ENCODE measurements at regions not wholly inside any gene's neighbourhood (a gene's known extent, or its start where the extent isn't known, plus 50 kb on each side); places are given as distances from the start of the nearest gene placed in this dataset.

DNA sequence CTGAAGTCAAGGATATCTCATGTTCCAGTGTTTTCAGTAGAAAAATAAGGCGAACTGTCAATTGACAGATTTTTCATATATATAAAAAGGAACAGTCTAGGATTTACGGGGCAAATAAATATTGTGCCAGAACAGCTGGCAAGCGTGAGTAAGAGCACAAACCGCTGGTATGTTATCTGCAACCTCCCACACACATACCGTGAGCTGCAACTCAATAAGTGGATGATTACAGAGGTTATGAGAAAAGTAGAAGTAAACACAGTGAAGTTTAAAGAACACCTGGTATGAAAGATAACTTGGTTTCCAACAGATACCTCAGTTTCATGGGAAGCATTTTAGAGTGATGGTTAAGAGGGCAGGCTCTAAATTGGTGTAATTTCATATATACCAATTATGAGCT is 733.4 kb downstream of the TUSC7 start:
- DNase-seq (ENCODE audit: low read depth): no peak
- TF ChIP-seq MYC (IDR thresholded peaks at IDR 0.05; ENCODE audit: low read depth, low read length): no peak
- no peak for TF ChIP-seq MAX (IDR thresholded peaks at IDR 0.05; ENCODE audit: low read depth, low read length)
- TF ChIP-seq, protein P1, sequence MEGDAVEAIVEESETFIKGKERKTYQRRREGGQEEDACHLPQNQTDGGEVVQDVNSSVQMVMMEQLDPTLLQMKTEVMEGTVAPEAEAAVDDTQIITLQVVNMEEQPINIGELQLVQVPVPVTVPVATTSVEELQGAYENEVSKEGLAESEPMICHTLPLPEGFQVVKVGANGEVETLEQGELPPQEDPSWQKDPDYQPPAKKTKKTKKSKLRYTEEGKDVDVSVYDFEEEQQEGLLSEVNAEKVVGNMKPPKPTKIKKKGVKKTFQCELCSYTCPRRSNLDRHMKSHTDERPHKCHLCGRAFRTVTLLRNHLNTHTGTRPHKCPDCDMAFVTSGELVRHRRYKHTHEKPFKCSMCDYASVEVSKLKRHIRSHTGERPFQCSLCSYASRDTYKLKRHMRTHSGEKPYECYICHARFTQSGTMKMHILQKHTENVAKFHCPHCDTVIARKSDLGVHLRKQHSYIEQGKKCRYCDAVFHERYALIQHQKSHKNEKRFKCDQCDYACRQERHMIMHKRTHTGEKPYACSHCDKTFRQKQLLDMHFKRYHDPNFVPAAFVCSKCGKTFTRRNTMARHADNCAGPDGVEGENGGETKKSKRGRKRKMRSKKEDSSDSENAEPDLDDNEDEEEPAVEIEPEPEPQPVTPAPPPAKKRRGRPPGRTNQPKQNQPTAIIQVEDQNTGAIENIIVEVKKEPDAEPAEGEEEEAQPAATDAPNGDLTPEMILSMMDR (IDR thresholded peaks at IDR 0.05; ENCODE audit: low read depth, low read length): no peak
- no peak for TF ChIP-seq POLR2A (IDR thresholded peaks at IDR 0.05; ENCODE audit: extremely low read depth, insufficient read length)
- H3K4me3 ChIP-seq (ENCODE audit: low read depth, low read length): no peak overlapping the region

DNA sequence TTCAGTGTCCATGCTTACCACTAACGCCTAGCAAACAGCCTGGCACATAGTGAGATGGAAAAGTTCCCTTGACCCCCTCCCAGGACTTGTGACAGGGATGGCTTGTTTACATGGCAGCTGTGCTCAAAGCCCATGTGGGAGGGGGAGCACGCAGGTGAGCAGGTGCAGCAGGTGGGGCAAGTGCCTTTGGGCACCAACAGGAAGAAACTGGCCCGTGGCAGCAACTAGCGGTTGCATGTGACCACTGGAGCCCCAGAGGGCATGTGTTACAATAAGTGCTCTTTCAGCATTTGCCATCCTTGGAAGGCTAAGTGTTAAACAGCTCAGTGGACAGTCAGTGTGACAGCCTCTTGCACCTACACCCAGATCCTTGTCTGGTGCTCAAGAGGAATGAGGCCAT is 734.6 kb downstream of the TUSC7 start:
- H3K4me3 ChIP-seq (ENCODE audit: low read depth, low read length): no peak overlapping the region
- DNase-seq (ENCODE audit: low read depth): no peak
- no peak for TF ChIP-seq MAX (IDR thresholded peaks at IDR 0.05; ENCODE audit: low read depth, low read length)
- TF ChIP-seq, protein P1 (IDR thresholded peaks at IDR 0.05; ENCODE audit: low read depth, low read length): no peak
- TF ChIP-seq POLR2A (IDR thresholded peaks at IDR 0.05; ENCODE audit: extremely low read depth, insufficient read length): no peak
- TF ChIP-seq MYC (IDR thresholded peaks at IDR 0.05; ENCODE audit: low read depth, low read length): no peak

DNA sequence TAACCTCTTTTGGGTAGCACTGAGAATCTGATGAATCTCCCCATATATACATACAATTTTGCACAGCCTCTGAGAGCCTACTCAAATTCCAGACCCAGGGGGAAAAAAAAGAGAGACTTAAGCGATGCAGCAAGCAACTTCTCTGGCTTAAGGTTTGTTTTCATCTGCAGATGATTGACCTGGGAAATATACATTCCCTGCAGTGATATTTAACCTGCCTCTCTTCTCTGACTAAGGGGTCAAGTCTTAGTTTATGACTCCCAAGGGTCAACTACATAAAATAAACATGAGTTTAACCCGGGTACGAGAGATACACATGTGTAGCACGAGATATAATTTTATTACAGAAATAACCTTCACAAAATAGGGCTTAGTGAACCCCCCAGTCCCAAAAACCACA is 737.8 kb downstream of the TUSC7 start:
- TF ChIP-seq POLR2A (IDR thresholded peaks at IDR 0.05; ENCODE audit: extremely low read depth, insufficient read length) (no peak), MYC (IDR thresholded peaks at IDR 0.05; ENCODE audit: low read depth, low read length) (no peak), MAX (IDR thresholded peaks at IDR 0.05; ENCODE audit: low read depth, low read length) (no peak)
- TF ChIP-seq, protein P1 (IDR thresholded peaks at IDR 0.05; ENCODE audit: low read depth, low read length): no peak
- H3K4me3 ChIP-seq (ENCODE audit: low read depth, low read length): no peak overlapping the region
- no peak for DNase-seq (ENCODE audit: low read depth)

- TF ChIP-seq, protein P1 (IDR thresholded peaks at IDR 0.05; ENCODE audit: low read depth, low read length): no peak
- TF ChIP-seq POLR2A (IDR thresholded peaks at IDR 0.05; ENCODE audit: extremely low read depth, insufficient read length): no peak
- no peak for TF ChIP-seq MAX (IDR thresholded peaks at IDR 0.05; ENCODE audit: low read depth, low read length)
- TF ChIP-seq MYC (IDR thresholded peaks at IDR 0.05; ENCODE audit: low read depth, low read length): no peak
- H3K4me3 ChIP-seq (ENCODE audit: low read depth, low read length): no peak overlapping the region
- DNase-seq (ENCODE audit: low read depth): no peak
These were observed 740.4 kb downstream of the TUSC7 start for GRCh38 chr3:117450026-117450425.

- TF ChIP-seq MAX (IDR thresholded peaks at IDR 0.05; ENCODE audit: low read depth, low read length) (no peak), POLR2A (IDR thresholded peaks at IDR 0.05; ENCODE audit: extremely low read depth, insufficient read length) (no peak), MYC (IDR thresholded peaks at IDR 0.05; ENCODE audit: low read depth, low read length) (no peak)
- TF ChIP-seq, protein P1 (IDR thresholded peaks at IDR 0.05; ENCODE audit: low read depth, low read length): no peak
- no peak for DNase-seq (ENCODE audit: low read depth)
- no peak overlapping the region for H3K4me3 ChIP-seq (ENCODE audit: low read depth, low read length)
These were observed 744.7 kb downstream of the TUSC7 start for GRCh38 chr3:117454254-117454653.

DNA sequence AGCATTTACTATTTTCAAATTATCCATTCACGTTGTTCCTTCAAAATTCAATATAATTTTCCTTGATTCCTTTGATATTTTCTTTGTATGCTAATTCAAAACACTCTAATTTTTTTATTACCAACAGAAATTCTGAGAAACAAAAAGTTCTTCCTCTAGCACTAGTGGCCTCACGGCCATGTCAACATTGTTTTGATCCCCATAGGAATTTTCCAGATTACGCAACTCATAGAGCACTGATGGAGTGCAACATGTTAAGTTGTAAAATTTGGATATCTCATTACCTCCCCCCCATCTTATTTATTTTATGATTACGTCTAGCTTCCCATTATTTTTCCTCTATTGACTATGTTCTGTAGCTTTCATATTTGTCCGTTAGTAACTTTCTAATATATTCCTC is 745.3 kb downstream of the TUSC7 start:
- no peak overlapping the region for H3K4me3 ChIP-seq (ENCODE audit: low read depth, low read length)
- DNase-seq (ENCODE audit: low read depth): no peak
- TF ChIP-seq MYC (IDR thresholded peaks at IDR 0.05; ENCODE audit: low read depth, low read length) (no peak), POLR2A (IDR thresholded peaks at IDR 0.05; ENCODE audit: extremely low read depth, insufficient read length) (no peak), MAX (IDR thresholded peaks at IDR 0.05; ENCODE audit: low read depth, low read length) (no peak)
- TF ChIP-seq, protein P1 (IDR thresholded peaks at IDR 0.05; ENCODE audit: low read depth, low read length): no peak
